Glutamatergic neuron (in vitro differentiated cells): ENCODE measurements at regions not wholly inside any gene's neighbourhood (a gene's known extent, or its start where the extent isn't known, plus 50 kb on each side); places are given as distances from the start of the nearest gene placed in this dataset.

Experiments used
- DNase-seq: peaks from one replicate; pipeline ENCODE4 v3.0.0; 2022
- H3K27ac Mint-ChIP-seq: one replicate; pipeline ENCODE4 v1.8.0; 2020; ENCODE audit warnings: mild to moderate bottlenecking, mixed read lengths, inconsistent platforms; ENCODE audit not compliant: unreplicated experiment
- H3K27me3 Mint-ChIP-seq: one replicate; pipeline ENCODE4 v1.8.0; 2020; ENCODE audit warnings: mild to moderate bottlenecking, moderate library complexity, mixed read lengths, inconsistent platforms; ENCODE audit not compliant: unreplicated experiment
- H3K36me3 Mint-ChIP-seq: one replicate; pipeline ENCODE4 v1.8.0; 2020; ENCODE audit warnings: mild to moderate bottlenecking, mixed read lengths, inconsistent platforms; ENCODE audit not compliant: unreplicated experiment
- H3K4me1 Mint-ChIP-seq: one replicate; pipeline ENCODE4 v1.8.0; 2020; ENCODE audit warnings: mild to moderate bottlenecking, low read depth, mixed read lengths, inconsistent platforms; ENCODE audit not compliant: unreplicated experiment
- H3K4me3 Mint-ChIP-seq: one replicate; pipeline ENCODE4 v1.8.0; 2020; ENCODE audit warnings: mild to moderate bottlenecking, mixed read lengths, inconsistent platforms; ENCODE audit not compliant: unreplicated experiment
- H3K9me3 Mint-ChIP-seq: one replicate; pipeline ENCODE4 v1.8.0; 2020; ENCODE audit warnings: mild to moderate bottlenecking, moderate library complexity, mixed read lengths, inconsistent platforms; ENCODE audit not compliant: unreplicated experiment
- TF ChIP-seq, protein P1 (sequence below): fragments of 200-600 bp; sonication (generic); IDR thresholded peaks from one replicate; pipeline ENCODE4 v1.5.0; 2021; ENCODE audit not compliant: partially characterized antibody, unreplicated experiment

DNA sequence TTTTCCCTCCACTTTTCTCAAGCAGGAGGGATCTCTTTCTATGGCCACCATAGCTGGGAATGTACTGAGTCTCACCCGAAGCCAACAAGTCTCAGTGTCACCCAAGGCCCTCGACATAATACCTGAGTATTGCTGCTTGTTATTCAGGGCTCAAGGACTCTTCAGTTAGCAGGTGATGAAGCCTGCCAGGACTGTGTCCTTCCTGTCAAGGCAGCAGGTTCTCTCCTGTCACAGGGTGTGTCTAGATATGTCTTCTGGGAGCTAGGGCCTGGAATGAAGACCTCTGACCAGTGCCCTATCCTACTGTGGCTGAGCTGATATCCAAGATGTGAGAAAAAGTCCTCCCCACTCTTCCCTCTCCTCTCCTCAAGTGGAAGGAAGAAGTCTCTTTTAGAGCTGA lies 391.0 kb upstream of the DIPK2B start:
- Mint-ChIP-seq H3K9me3 (no peaks in the 10 kb centered on the region), H3K4me1 (no peaks in the 10 kb centered on the region), H3K27ac (no peak overlapping the region), H3K27me3 (no peaks in the 10 kb centered on the region), H3K4me3 (no peak overlapping the region), H3K36me3 (no peaks in the 10 kb centered on the region)
- no peak for DNase-seq
- TF ChIP-seq, protein P1, sequence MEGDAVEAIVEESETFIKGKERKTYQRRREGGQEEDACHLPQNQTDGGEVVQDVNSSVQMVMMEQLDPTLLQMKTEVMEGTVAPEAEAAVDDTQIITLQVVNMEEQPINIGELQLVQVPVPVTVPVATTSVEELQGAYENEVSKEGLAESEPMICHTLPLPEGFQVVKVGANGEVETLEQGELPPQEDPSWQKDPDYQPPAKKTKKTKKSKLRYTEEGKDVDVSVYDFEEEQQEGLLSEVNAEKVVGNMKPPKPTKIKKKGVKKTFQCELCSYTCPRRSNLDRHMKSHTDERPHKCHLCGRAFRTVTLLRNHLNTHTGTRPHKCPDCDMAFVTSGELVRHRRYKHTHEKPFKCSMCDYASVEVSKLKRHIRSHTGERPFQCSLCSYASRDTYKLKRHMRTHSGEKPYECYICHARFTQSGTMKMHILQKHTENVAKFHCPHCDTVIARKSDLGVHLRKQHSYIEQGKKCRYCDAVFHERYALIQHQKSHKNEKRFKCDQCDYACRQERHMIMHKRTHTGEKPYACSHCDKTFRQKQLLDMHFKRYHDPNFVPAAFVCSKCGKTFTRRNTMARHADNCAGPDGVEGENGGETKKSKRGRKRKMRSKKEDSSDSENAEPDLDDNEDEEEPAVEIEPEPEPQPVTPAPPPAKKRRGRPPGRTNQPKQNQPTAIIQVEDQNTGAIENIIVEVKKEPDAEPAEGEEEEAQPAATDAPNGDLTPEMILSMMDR = no peak

DNA sequence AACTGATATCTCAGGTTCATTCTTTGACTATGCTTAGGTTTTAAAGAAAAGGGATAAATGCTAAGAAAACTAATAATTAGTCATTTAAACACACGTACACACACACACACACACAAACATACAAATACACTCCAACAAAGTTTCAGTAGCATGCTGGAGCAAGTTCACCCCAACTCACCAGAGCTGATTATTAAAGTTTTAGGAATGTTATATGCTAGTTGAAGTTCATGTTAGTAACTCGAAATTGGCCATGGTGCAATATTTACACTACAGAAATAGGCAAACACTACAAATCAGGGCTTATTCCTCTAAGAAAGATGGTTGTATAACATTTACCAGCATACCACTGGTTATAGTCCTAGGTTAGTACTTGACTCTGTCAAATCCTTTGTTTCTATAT lies 384.0 kb upstream of the DIPK2B start:
- H3K27ac Mint-ChIP-seq = no peak overlapping the region
- DNase-seq = no peak
- peaks cover 5% of the 10 kb centered on the region for H3K36me3 Mint-ChIP-seq
- H3K27me3 Mint-ChIP-seq = no peaks in the 10 kb centered on the region
- no peak overlapping the region for H3K4me3 Mint-ChIP-seq
- H3K4me1 Mint-ChIP-seq = no peaks in the 10 kb centered on the region
- TF ChIP-seq, protein P1 = no peak
- H3K9me3 Mint-ChIP-seq = no peaks in the 10 kb centered on the region

DNA sequence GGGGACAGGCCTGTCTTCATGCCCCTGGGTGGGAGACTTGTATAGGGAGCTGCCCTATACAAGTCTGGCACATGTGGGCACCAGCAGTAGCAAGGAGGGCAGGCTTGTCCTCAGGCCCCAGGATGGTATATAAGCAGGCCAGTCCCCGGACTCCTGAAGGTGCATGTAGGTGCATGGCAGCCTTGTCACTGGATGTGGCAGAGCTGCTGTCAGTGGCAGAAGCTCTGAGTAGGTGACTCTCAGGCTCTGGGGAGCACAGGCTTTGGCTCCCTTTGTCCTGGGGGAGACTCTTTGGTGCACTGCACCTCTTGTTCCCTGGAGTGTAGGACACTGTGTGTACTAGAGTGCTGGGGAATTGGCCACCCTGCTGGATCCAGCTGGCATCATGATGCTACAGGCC lies 376.7 kb upstream of the DIPK2B start:
- no peak for DNase-seq
- Mint-ChIP-seq H3K27me3 (no peaks in the 10 kb centered on the region), H3K4me1 (no peaks in the 10 kb centered on the region), H3K4me3 (no peak overlapping the region), H3K27ac (no peak overlapping the region), H3K36me3 (peaks cover 10% of the 10 kb centered on the region), H3K9me3 (no peaks in the 10 kb centered on the region)
- TF ChIP-seq, protein P1 = no peak

DNA sequence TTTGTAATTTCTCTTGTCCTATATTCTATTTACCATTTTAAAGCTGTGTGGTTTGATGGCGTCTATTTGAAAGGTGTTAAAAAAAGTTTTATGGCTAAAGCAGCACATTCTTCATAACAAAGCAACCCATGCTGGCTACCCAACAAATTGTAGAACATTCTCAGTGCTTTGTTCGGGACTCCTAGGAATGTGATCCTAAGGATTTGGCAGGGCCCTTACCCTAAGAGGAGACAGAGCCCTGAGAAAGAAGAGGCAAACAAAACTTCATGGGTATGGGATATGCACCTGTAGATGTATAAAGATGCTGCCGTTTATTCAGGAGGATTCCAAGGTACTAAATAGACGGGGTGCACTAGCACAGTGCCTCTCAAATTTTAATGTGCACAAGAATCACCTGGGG lies 370.8 kb upstream of the DIPK2B start:
- Mint-ChIP-seq H3K27me3 (no peaks in the 10 kb centered on the region), H3K27ac (no peak overlapping the region), H3K4me3 (no peak overlapping the region), H3K36me3 (no peaks in the 10 kb centered on the region), H3K4me1 (no peaks in the 10 kb centered on the region), H3K9me3 (no peaks in the 10 kb centered on the region)
- TF ChIP-seq, protein P1 = no peak
- DNase-seq = no peak

DNA sequence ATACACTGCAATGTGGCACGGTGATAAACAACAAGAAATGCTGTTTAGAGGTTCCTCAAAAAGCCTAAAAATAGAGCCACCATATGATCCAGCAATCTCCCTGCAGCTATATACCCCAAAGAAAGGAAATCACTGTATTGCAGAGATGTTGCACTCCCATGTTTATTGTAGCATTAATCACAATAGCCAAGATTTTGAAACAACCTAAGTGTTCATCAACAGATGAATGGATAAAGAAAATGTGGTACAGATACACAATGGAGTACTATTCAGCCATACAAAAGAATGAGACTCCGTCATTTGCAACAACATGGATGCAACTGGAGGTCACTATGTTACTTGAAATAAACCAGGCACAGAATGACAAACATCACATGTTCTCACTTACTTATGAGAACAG lies 365.8 kb upstream of the DIPK2B start:
- H3K4me3 Mint-ChIP-seq = no peak overlapping the region
- no peaks in the 10 kb centered on the region for H3K4me1 Mint-ChIP-seq
- TF ChIP-seq, protein P1 = no peak
- no peaks in the 10 kb centered on the region for H3K36me3 Mint-ChIP-seq
- no peak for DNase-seq
- no peak overlapping the region for H3K27ac Mint-ChIP-seq
- H3K27me3 Mint-ChIP-seq = no peaks in the 10 kb centered on the region
- no peaks in the 10 kb centered on the region for H3K9me3 Mint-ChIP-seq
